ENCODE measurements at regions not wholly inside any gene's neighbourhood (a gene's known extent, or its start where the extent isn't known, plus 50 kb on each side); places are given as distances from the start of the nearest gene placed in this dataset.

DNA sequence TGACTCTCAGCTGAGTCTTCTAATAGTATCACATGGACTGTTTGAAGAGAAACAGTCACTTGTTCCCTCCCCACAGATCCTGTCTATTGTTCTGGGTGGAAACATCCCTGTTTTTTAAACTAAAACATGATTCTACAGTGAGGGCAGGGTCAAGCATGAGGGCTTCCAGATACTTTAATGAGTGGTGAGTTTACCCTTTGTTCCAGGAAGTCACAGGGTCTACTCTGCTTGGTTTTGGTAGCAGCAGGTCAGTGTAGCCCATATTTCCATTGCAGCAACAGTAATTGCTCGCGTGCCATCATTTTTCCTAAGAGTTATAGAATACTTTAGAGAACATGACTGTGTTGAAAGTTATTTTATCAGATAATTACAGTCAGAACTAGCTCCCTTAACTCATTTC lies 87.4 kb downstream of the ZNF732 start:
- 100% methylated on average over 2 of the region's 2 CpGs for WGBS
- peaks cover 9% of the 10 kb centered on the region; the same call in 1 of the 2 replicates for H3K36me3 ChIP-seq (ENCODE audit: insufficient read depth, low read length)
- no peak overlapping the region for H3K9ac ChIP-seq (ENCODE audit: low read depth, low read length)
- H3K27me3 ChIP-seq (ENCODE audit: insufficient read depth, low read length): no peaks in the 10 kb centered on the region
- no peak overlapping the region for H3K27ac ChIP-seq (ENCODE audit: low read depth, low read length)
- no peak overlapping the region for H3K4me3 ChIP-seq (ENCODE audit: low read length)
- H3K9me3 ChIP-seq (ENCODE audit: insufficient read depth, low read depth, low read length): no peaks in the 10 kb centered on the region; the same call in 1 of the 2 replicates
- H3K4me1 ChIP-seq (ENCODE audit: insufficient read depth, low read length): peaks cover 6% of the 10 kb centered on the region

GRCh38 chr4:213971-214370 lies 89.7 kb downstream of the ZNF718 start:
- Histone ChIP-seq H3K4me3 (ENCODE audit: low read length) (peak overlapping the region; percentile 89), H3K36me3 (ENCODE audit: insufficient read depth, low read length) (peaks cover 5% of the 10 kb centered on the region; the same call in 1 of the 2 replicates), H3K9ac (ENCODE audit: low read depth, low read length) (no peak overlapping the region; the same call in 1 of the 2 replicates), H3K4me1 (ENCODE audit: insufficient read depth, low read length) (peaks cover 9% of the 10 kb centered on the region), H3K27ac (ENCODE audit: low read depth, low read length) (no peak overlapping the region), H3K9me3 (ENCODE audit: insufficient read depth, low read depth, low read length) (peaks cover under 1% of the 10 kb centered on the region; the same call in 1 of the 2 replicates), H3K27me3 (ENCODE audit: insufficient read depth, low read length) (no peaks in the 10 kb centered on the region)
- WGBS: 89% methylated on average over 2 of the region's 2 CpGs

All from HUES64 (cell line).